HPDE6-E6E7 (cell line): ENCODE measurements at regions not wholly inside any gene's neighbourhood (a gene's known extent, or its start where the extent isn't known, plus 50 kb on each side); places are given as distances from the start of the nearest gene placed in this dataset.
"Not testable (repeated sequence)": the region's sequence is repeated elsewhere in the genome, so short reads cannot be mapped to it uniquely, and the experiment has no call there.

ENCODE experiments used
- DNase-seq: peaks from one replicate; pipeline ENCODE4 v3.0.0; 2011; ENCODE audit warnings: missing footprints; ENCODE audit errors: extremely low spot score

DNA sequence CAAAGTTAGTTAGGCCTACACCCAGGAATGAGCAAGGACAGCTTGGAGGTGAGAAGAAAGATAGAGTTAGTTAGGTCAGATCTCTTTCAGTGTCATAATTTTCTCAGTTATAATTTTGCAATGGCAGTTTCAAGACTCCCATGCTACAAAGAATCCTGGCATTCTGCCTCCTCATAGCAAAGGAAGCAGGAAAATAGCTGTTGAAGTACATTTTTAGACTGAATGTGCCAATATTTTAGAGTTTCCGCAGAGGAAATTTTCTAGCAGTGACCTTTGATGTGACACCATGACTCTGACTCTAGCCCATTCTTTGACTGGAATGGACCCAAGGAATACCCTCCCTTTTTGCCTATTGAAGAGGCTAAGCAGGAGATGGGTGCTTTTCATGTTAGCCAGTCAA is 371.7 kb downstream of the PIK3C3 start:
- DNase-seq = no peak

DNA sequence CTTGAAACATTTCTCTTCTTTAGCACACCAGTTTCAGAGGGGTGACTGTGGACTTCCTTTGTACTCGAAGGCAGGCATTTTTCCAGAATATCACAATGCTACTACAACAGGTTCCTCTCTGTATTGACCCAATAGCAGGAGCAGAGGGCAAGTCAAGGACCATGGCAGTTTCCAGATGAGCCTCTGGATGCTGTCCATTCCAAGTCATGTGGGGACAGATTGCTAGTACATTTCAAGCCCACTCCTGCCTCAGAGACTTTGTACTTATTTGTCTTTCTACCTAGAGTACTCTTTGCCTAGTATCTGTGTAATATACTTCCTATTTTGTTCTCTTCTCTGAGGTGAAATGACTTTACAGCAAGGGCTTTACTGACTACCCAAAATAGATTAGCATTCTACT is 373.9 kb downstream of the PIK3C3 start:
- no peak for DNase-seq

DNA sequence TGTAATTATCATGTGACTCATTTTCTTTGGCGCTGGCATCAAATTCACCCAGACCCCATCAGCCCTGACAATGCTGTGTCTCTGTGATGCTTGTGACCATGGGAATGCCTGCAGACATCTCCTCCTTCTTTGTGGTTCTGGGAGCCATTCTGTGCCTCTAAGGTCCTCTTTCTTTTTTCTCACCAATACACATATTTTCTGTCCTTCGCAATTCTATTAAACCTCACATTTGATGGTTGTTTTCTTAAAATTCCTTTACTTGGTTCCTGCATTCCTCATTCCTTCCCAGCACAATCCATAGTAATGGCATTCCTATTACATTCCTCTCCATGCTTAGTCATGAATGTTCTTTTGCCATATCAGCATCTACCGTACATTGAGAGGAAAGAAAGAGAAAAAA is 375.3 kb downstream of the PIK3C3 start:
- DNase-seq = no peak

DNA sequence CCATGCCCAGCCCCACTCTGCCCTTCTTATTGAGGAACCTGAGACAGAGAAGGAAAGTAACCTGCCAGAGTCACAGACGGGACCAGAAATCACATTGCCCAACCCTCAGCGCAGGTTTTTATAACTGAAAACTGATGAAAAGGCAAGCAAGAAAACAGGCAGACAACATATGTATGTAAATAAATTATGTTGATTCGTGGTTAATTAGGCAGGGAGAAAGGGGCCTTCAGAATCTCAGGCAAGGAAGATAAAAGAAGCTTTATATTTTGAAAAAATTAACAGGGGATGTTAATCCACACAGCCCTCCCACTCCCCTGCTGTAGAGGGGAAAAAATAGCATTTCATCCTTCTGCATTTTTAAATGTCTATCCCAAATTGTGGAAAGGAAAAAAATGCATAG is 378.5 kb downstream of the PIK3C3 start:
- DNase-seq = no peak

DNA sequence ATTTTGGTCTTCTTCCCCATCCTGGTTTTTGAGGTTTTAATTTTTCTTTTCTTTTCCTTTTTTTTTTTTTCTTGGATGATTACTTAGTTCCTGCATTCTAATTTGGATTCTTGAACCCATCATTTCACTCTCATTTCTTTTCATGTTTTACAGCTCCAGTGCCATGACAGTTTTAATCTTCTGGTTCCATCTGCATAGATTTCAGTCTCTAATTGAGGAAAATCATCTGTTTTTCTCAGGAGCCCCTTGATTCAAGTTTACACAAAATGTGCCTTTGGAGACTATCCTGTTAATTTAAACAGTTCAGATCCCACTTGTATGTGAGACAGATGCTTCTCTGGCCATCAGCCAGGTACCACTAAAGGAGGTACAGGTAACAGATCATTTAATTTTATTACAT is 379.9 kb downstream of the PIK3C3 start:
- no peak for DNase-seq

DNA sequence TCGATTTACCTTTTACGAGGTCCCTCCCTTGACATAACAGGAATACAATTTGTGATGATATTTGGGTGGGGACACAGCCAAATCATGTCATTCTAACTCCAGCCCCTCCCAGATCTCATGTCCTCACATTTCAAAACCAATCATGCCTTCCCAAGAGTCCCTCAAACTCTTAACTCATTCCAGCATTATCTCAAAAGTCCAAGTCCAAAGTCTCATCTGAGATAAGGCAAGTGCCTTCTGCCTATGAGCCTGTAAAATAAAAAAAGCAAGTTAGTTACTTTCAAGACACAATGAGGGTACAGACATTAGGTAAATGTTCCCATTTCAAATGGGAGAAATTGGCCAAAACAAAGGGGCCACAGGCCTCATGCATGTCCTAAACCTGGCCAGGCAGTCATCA is 381.1 kb downstream of the PIK3C3 start:
- no peak for DNase-seq

DNA sequence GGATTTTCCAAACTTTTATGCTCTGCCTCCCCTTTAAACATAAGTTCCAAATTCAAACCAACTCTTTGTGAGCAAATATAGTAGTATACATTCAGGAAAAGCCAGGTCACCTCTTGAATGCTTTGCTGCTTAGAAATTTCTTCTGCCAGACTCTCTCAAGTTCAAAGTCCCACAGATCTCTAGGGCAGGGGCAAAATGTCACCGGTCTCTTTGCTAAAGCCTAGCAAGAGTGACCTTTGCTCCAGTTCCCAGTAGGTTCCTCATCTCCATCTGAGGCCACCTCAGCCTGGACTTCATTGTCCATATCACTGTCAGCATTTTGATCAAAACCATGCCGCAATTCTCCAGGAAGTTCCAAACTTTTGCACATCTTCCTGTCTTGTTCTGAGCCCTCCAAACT is 382.3 kb downstream of the PIK3C3 start:
- not testable (repeated sequence) for DNase-seq

DNA sequence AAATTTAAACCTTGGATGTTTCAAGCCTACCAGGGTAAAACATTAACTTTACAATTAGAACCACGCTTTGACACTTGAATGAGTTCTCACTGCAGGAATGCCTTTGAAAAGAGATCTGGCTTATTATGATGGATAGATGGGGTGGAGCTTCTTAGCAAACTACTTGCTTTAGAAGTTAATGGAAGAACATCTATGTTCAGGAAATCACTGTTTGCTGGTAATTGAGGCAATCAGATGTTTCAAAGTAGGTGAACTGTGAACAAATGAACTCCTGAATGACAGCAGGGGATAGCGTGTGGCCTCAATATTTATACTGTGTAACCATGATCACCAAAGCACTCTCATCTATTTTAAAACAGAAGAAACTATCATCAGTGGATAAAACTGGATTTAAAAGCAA is 383.6 kb downstream of the PIK3C3 start:
- no peak for DNase-seq

DNA sequence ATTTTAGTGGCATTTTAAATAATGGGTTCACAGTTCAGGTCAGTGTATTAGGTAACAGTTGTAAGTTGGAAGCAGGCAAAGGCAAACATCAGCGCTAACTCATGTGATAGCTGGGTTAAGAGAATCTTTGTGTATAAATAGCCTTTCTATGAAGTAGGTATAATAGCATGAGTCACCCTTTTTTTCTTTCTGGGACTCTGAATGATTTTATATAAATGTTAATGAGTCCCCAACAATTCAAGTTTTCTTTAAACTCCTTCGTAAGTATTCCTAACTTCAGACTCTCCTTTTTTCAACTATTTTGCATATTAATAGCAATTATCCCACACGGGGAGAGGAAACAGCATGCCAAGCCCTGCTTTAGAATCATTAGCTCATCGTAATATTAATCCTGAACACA is 384.3 kb downstream of the PIK3C3 start:
- DNase-seq = no peak

DNA sequence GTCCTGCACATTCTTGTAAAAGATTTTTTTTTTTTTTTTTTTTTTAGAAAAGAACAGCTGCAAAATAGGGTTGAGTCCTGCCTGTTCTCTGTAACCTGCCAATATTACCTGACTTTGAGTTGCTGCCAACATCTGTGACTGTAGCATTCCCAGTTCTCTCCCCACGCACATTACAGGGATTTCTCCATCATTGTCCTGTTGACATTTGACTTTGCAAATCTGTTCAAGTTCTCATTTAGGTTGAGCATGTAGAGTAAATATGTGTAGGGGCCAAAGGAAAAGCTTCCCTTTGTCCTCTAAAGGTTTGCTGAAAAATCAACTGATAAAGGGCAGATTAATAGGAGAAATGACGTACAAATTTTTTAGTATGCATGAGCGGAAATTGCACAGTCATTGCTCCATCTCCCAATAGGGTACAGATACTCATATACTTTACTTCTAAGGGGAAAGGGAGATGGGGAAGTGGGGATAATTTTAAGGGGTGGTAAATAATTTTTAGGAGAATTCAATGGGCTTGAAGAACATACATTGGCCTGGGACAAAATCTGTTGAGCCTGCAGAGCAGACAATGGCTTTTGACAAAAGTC is 385.5 kb downstream of the PIK3C3 start:
- DNase-seq = no peak

DNA sequence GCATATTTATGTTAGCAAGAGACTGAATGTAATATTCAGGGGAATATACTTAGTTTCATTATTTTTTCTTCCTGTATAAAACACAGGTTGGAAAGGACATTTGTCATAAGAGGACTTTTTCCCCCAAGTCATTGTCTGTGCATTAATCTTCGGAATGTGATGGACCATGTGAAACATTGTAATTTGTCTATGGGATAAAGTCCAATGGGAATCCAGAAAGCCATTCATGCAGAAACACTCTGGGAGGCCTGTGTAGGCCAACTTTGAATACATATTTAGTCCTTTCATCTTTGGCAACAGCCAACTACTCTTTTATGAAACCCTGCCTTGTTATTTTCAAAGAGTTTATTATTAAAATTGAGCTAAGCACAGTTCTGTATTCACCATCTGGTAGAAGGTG is 386.4 kb downstream of the PIK3C3 start:
- DNase-seq = no peak

DNA sequence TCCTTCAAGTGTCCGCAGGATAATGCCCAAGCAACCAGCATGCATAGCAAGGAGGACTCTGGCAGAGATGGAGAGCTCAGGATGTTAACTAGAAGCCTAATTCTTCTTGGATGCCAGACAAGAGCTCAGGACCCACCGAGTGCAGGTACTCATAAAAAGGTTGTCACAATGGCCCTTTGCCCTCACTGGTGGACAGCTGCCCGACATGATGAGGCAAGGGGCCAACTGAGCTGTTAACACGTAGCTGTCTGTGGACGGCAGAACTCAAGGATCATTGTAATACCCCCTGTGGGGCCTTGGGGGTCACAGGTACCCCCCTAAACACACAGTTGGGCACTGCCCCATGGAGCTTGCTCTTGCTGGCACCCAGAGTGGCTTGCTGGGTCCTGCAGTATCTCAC is 393.7 kb downstream of the PIK3C3 start:
- no peak for DNase-seq

DNA sequence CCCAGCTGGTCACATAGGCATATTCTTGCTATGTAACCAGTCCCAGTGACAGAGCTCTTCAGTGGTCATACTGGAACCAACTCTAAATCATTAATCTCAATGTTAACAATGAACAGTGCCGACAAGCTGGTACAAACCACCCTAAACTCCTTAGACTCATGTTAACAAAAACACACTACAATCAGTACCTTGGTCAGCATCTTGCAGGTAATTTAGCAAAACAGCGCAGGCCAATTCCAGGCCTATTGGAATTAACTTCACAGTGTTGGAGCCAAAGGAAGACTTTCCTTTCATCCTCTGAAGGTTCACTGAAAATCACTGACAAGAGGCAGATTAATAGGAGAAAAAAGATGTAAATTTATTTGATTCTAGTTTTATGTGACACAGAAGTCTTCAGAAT is 396.4 kb downstream of the PIK3C3 start:
- DNase-seq = no peak

DNA sequence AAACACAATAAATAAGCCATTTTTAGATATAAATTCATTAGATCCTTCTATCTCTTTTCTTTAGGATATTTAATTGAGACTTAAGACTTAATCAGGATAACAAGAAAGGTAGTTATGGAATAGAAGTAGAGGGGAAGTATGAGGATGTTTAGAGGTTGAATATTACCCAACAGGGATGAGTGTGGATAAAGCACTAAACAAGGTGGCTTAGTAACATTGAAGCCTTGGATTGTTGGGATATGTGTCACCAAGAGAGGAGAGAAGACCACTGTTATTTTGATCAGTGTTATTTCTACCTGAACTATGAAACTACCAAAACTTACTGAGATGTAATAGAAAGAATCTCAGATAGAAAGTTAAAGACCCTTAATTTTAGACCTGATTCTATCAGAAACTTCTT is 405.7 kb downstream of the PIK3C3 start:
- no peak for DNase-seq

DNA sequence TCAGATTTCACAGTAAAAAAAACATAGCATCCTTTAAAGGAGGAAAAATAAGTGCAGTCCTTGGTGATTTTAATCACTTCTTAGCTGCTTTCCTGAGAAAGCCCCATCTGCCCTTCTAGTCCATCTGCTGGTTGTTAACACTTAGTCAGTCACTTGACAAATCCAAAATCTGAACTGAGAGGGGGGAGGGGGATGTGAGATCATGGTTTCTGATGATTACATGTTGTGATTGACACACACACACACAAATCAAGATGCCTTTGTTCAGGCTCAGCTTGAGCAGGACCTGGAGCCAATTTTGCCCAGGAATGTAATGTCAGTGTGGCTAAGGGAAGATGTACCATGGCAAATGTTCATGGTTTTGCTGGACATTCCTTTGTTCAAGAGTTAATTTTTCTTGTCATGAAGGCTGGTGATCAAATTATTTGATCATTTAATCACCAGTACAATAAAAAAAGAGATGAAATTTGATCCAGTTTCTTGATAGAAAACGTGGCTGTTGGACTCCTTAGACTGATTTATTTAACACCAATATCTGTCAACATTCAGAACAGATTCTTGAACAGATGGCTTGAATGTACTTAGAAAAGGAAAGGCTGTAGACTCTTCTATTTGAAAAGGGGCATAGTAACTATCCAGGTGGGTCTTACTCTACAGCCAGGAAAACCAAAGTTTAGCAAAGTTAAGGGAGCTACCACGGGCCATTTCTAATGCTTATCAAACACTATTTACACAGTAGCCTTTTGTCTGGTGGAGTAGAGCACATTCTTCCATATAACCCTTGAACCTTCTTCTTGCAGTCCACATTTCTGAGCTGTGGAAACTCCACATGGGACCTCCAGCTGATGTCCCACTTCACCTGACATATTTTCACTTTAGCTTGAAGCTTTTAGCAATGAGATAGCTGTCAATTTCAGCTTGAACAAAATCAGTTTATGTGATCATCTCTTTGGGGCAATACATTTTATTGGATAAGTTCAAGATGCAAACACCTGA is 408.7 kb downstream of the PIK3C3 start:
- DNase-seq = no peak

DNA sequence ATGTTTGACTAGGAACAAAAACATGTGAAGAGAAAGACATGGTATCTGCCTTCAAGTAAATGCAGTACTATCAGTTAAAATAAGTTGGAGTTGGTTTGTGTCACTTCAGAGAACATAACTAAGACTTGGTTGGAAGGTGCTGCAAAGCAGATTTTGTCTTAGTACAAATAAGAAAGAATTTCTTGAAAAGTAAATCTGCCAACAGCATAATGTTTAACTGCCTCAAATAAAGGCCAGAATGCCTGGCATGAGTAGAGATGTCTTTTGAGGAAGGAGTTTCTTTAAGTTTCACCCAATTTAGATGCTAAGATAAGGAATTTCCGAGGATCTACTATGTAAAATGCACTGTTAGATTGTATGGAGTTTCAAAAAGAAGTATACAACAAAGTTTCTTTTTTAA is 409.7 kb downstream of the PIK3C3 start:
- no peak for DNase-seq

DNA sequence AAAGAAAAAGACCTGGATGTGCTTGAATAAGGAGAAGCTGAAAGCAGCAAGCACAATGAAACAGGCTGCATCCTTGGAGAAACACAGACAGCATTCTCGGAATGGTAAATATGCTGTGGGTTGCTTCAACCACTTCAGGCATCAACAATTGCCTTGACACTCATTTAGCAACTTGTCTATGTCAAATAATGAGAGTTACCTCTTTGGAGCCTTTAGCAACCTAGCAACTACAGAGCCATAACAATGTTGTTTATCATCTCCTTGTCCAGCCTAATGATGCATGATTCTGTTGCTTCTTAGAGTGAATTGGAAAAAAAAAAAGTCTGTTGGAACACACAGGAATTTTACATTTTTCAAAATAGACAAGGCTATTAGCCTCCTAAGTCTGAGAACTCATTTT is 410.6 kb downstream of the PIK3C3 start:
- no peak for DNase-seq

DNA sequence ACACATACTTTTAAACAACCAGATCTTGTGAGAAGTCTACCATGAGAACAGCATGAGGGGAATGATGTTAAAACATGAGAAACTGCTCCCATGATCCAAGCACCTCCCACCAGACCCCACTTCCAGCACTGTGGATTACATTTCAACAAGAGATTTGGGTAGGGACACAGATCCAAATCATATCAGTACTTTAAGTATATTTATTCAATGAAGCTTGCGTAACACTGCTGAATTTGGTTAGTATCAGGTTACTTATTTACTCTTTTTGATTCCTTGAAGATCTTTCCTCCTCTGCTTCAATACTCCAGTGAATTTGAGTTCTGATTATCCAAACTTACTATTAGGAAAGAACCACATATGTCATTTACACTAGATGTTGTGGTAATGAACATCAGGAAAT is 418.6 kb downstream of the PIK3C3 start:
- DNase-seq = no peak

DNA sequence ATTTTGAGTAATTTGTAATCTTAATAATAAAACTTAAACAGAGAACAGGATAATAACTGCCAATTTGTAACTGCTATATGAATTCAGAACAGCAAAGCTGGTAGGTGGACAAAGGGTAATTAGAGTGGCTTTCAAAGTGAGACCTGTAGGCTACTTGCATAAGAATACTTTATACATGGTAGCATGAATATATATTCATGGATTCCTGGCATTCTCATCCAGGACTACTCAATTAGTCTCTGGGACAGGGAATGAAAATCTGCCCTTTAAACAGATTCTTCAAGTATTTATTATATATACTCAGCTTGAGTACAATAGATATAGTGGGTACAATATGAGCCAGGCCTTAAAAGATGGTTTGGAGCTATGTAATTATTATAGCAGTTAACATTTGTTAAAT is 419.9 kb downstream of the PIK3C3 start:
- DNase-seq = no peak

DNA sequence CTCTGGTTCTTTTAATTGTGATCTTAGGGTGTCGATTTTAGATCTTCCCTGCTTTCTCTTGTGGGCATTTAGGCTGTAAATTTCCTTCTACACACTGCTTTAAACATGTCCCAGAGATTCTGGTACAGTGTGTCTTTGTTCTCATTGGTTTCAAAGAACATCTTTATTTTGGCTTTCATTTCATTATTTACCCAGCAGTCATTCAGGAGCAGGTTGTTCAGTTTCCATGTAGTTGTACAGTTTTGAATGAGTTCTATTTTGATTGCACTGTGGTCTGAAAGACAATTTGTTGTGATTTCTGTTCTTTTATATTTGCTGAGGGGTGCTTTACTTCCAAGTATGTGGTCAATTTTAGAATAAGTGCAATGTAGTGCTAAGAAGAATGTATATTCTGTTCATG is 423.8 kb downstream of the PIK3C3 start:
- not testable (repeated sequence) for DNase-seq

DNA sequence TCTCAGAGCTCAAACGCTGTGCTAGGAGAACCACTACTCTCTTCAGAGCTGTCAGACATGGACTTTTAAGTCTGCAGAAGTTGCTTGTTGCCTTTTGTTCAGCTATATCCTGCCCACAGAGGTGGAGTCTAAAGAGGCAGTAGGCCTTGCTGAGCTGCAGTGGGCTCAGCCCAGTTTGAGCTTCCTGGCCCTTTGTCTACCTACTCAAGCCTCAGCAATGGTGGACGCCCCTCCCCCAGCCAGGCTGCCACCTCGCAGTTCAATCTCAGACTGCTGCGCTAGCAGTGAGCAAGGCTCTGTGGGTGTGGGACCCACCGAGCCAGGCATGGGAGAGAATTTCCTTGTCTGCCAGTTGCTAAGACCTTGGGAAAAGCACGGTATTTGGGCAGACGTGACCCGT is 426.2 kb downstream of the PIK3C3 start:
- DNase-seq = not testable (repeated sequence)

DNA sequence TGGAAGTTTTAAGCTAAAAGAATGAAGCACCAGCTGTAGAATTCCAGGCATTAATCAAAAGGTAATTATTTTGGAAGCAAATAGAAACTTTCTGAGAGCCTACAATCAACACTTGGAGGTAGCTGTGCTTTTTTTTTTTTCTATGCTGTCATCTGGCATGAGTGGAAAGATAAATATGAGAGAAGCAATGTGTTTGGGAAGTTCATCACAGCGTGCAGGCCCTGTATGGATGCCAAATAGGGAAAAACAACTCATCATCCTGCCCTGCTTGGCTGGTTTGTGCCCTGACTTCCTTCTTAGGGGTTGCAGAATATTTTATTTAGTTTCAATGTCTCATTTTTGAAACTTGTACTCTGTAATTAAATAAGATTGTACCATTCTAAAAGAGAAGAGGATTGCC is 437.4 kb downstream of the PIK3C3 start:
- no peak for DNase-seq

DNA sequence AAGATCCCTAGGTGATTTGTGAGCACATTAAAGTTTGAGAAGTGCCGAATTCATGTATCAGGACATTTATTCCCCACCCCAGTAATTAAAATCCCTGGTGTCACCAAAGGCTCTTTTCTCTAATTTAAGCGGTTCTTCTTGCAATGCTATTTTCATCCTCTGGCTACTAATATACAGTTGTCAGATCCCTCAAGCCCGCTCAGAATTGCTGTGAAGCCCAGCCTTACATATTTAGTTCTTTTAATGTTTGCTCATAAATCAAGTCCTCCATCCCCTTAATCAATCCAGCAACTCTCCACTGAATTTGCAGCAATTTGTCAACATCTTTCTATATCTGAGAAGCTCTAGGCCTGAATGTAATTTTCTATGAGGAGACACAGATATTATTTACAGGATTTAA is 437.9 kb downstream of the PIK3C3 start:
- DNase-seq = no peak
